ENCODE measurements at regions not wholly inside any gene's neighbourhood (a gene's known extent, or its start where the extent isn't known, plus 50 kb on each side); places are given as distances from the start of the nearest gene placed in this dataset.
A peak's percentile ranks its signal among the peaks of the same experiment; 100 is the strongest.

GRCh38 chr12:65703176-65703575 is 121.1 kb upstream of the HMGA2 start:
- ChIA-PET POLR2A (ENCODE audit: low non-redundant PET) (no interaction called here), CTCF (interaction anchor here (0.6 kb wide), 1 partner anchor 71 kb away, joined by 3 read pairs; no protein-coding TSS in a partner anchor)
- no peak overlapping the region for H3K27ac ChIP-seq
- no peak for TF ChIP-seq CTCF (conservative IDR thresholded peaks at IDR 0.05; ENCODE audit: low read depth)
- no peak for DNase-seq (ENCODE audit: low spot score)

- ChIA-PET CTCF (no interaction called here), POLR2A (ENCODE audit: low non-redundant PET) (no interaction called here)
- TF ChIP-seq CTCF (conservative IDR thresholded peaks at IDR 0.05; ENCODE audit: low read depth): no peak
- DNase-seq (ENCODE audit: low spot score): no peak
- no peak overlapping the region for H3K27ac ChIP-seq
These were observed 118.9 kb upstream of the HMGA2 start for GRCh38 chr12:65705380-65705876.

GRCh38 chr12:65707051-65707450 is 117.2 kb upstream of the HMGA2 start:
- no peak overlapping the region for H3K27ac ChIP-seq
- no peak for TF ChIP-seq CTCF (conservative IDR thresholded peaks at IDR 0.05; ENCODE audit: low read depth)
- CTCF ChIA-PET: no interaction called here
- POLR2A ChIA-PET (ENCODE audit: low non-redundant PET): no interaction called here
- DNase-seq (ENCODE audit: low spot score): no peak

GRCh38 chr12:65712260-65713004 is 111.9 kb upstream of the HMGA2 start:
- CTCF ChIA-PET: no interaction called here
- no peak for TF ChIP-seq CTCF (conservative IDR thresholded peaks at IDR 0.05; ENCODE audit: low read depth)
- no peak for DNase-seq (ENCODE audit: low spot score)
- POLR2A ChIA-PET (ENCODE audit: low non-redundant PET): interaction anchor here (0.5 kb wide), 1 partner anchor 110 kb away, joined by 6 read pairs; no protein-coding TSS in a partner anchor
- H3K27ac ChIP-seq: no peak overlapping the region

GRCh38 chr12:65715961-65716360 is 108.3 kb upstream of the HMGA2 start:
- no peak for DNase-seq (ENCODE audit: low spot score)
- POLR2A ChIA-PET (ENCODE audit: low non-redundant PET): no interaction called here
- CTCF ChIA-PET: no interaction called here
- H3K27ac ChIP-seq: no peak overlapping the region
- TF ChIP-seq CTCF (conservative IDR thresholded peaks at IDR 0.05; ENCODE audit: low read depth): no peak

GRCh38 chr12:65720136-65721130 is 103.8 kb upstream of the HMGA2 start:
- POLR2A ChIA-PET (ENCODE audit: low non-redundant PET): no interaction called here

More at GRCh38 chr12:65720136-65721130, 103.8 kb upstream of the HMGA2 start:
- CTCF ChIA-PET: interaction anchor here (0.6 kb wide), 1 partner anchor 22 kb away, joined by 6 read pairs; no protein-coding TSS in a partner anchor
- H3K27ac ChIP-seq: peak overlapping the region; percentile 56; the same call in 1 of the 2 replicates
- no peak for TF ChIP-seq CTCF (conservative IDR thresholded peaks at IDR 0.05; ENCODE audit: low read depth)
- no peak for DNase-seq (ENCODE audit: low spot score)

Measured in RWPE1 (cell line).